NCI-H748 (cell line): ENCODE measurements at regions not wholly inside any gene's neighbourhood (a gene's known extent, or its start where the extent isn't known, plus 50 kb on each side); places are given as distances from the start of the nearest gene placed in this dataset.
"Not testable (repeated sequence)": the region's sequence is repeated elsewhere in the genome, so short reads cannot be mapped to it uniquely, and the experiment has no call there.

Experiments
- DNase-seq: peaks from one replicate; lab custom pipeline; 2025; ENCODE audit not compliant: unreplicated experiment; lab: John Stamatoyannopoulos, UW

- peak; percentile 39 for DNase-seq
These were observed 109.8 kb upstream of the TMEM170B start for GRCh38 chr6:11427723-11428245.

GRCh38 chr6:11427091-11427722, 110.3 kb upstream of the TMEM170B start:
- no peak for DNase-seq

GRCh38 chr6:11426571-11426970, 111.0 kb upstream of the TMEM170B start:
- no peak for DNase-seq

- DNase-seq, result no peak
These were observed 111.7 kb upstream of the TMEM170B start for GRCh38 chr6:11425876-11426275.

- no peak for DNase-seq
These were observed 112.1 kb upstream of the TMEM170B start for GRCh38 chr6:11425431-11425871.

- no peak for DNase-seq
These were observed 113.0 kb upstream of the TMEM170B start for GRCh38 chr6:11424395-11425034.

GRCh38 chr6:11423667-11424066, 113.9 kb upstream of the TMEM170B start:
- DNase-seq, result no peak

- no peak for DNase-seq
These were observed 114.5 kb upstream of the TMEM170B start for GRCh38 chr6:11423072-11423471.

GRCh38 chr6:11419763-11420453, 117.6 kb upstream of the TMEM170B start:
- DNase-seq, result no peak

GRCh38 chr6:11418290-11418905, 119.2 kb upstream of the TMEM170B start:
- no peak for DNase-seq

GRCh38 chr6:11416936-11417576, 120.5 kb upstream of the TMEM170B start:
- no peak for DNase-seq

- DNase-seq, result not testable (repeated sequence)
These were observed 121.2 kb upstream of the TMEM170B start for GRCh38 chr6:11416099-11416935.

- no peak for DNase-seq
These were observed 122.0 kb upstream of the TMEM170B start for GRCh38 chr6:11415557-11415956.

- DNase-seq, result peak; percentile 16
These were observed 123.2 kb upstream of the TMEM170B start for GRCh38 chr6:11414176-11414963.

GRCh38 chr6:11413728-11414127, 123.8 kb upstream of the TMEM170B start:
- no peak for DNase-seq

GRCh38 chr6:11413117-11413687, 124.3 kb upstream of the TMEM170B start:
- DNase-seq, result no peak

- DNase-seq, result no peak
These were observed 124.9 kb upstream of the TMEM170B start for GRCh38 chr6:11412616-11413015.

GRCh38 chr6:11412011-11412424, 125.5 kb upstream of the TMEM170B start:
- no peak for DNase-seq

- DNase-seq, result no peak
These were observed 126.0 kb upstream of the TMEM170B start for GRCh38 chr6:11411593-11411992.
